Hepatocyte (in vitro differentiated cells): ENCODE measurements at regions not wholly inside any gene's neighbourhood (a gene's known extent, or its start where the extent isn't known, plus 50 kb on each side); places are given as distances from the start of the nearest gene placed in this dataset.

Experiments
- DNase-seq: peaks from one replicate; pipeline ENCODE4 v3.0.0-alpha.2; 2016; ENCODE audit warnings: low spot score
- H2AFZ ChIP-seq: fragments of 200-600 bp; sonication (generic); 2 replicates; pipeline ENCODE4 v1.6.0; 2016; ENCODE audit warnings: antibody characterized with exemption, mild to moderate bottlenecking
- H3K27ac ChIP-seq: fragments of 200-600 bp; sonication (generic); 2 replicates; pipeline ENCODE4 v1.5.1; 2016; ENCODE audit warnings: mild to moderate bottlenecking
- H3K27me3 ChIP-seq: fragments of 200-600 bp; sonication (generic); 2 replicates; pipeline ENCODE4 v1.6.1; 2016
- H3K36me3 ChIP-seq: fragments of 200-600 bp; sonication (generic); replicated peaks from 2 replicates; pipeline ENCODE4 v1.5.1; 2016; ENCODE audit warnings: low read depth; ENCODE audit not compliant: insufficient read depth
- H3K4me1 ChIP-seq: fragments of 200-600 bp; sonication (generic); 2 replicates; pipeline ENCODE4 v1.5.1; 2016; ENCODE audit warnings: mild to moderate bottlenecking, moderate library complexity; ENCODE audit not compliant: insufficient read depth
- H3K4me2 ChIP-seq: fragments of 200-600 bp; sonication (generic); 2 replicates; pipeline ENCODE4 v1.6.0; 2016
- H3K4me3 ChIP-seq: fragments of 200-600 bp; sonication (generic); 2 replicates; pipeline ENCODE4 v1.5.1; 2016; ENCODE audit warnings: mild to moderate bottlenecking
- H3K79me2 ChIP-seq: fragments of 200-600 bp; sonication (generic); 2 replicates; pipeline ENCODE4 v1.6.0; 2017; ENCODE audit warnings: mild to moderate bottlenecking
- H3K9me2 ChIP-seq: fragments of 200-600 bp; sonication (generic); replicated peaks from 2 replicates; pipeline ENCODE4 v1.6.0; 2017; ENCODE audit warnings: mild to moderate bottlenecking; ENCODE audit not compliant: insufficient read depth
- H3K9me3 ChIP-seq: fragments of 200-600 bp; sonication (generic); 2 replicates; pipeline ENCODE4 v1.5.1; 2016; ENCODE audit warnings: low read depth, mild to moderate bottlenecking
- H4K20me1 ChIP-seq: fragments of 200-600 bp; sonication (generic); 2 replicates; pipeline ENCODE4 v1.6.0; 2016; ENCODE audit warnings: mild to moderate bottlenecking; ENCODE audit not compliant: insufficient read depth, poor library complexity, severe bottlenecking
- EZH2 ChIP-seq: fragments of 200-600 bp; sonication (generic); IDR thresholded peaks from 2 replicates; pipeline ENCODE4 v1.6.1; 2016; ENCODE audit warnings: antibody characterized with exemption, mild to moderate bottlenecking, borderline replicate concordance
- EZH2phosphoT487 ChIP-seq: fragments of 200-600 bp; sonication (generic); IDR thresholded peaks from one replicate; pipeline ENCODE4 v1.6.1; 2018; ENCODE audit warnings: antibody characterized with exemption, mild to moderate bottlenecking, low read depth, moderate library complexity; ENCODE audit not compliant: unreplicated experiment, severe bottlenecking
- WGBS: methylation state at CpG from one replicate; pipeline ENCODE4 v1.1.6; 2016; ENCODE audit warnings: low lambda C conversion rate; ENCODE audit errors: missing lambda C conversion rate; 5-methylcytosine and 5-hydroxymethylcytosine counted together
- TF ChIP-seq, protein P1 (sequence below): fragments of 200-600 bp; sonication (generic); IDR thresholded peaks from 2 replicates; pipeline ENCODE4 v1.5.1; 2016; ENCODE audit warnings: antibody characterized with exemption, mild to moderate bottlenecking; ENCODE audit not compliant: poor library complexity

DNA sequence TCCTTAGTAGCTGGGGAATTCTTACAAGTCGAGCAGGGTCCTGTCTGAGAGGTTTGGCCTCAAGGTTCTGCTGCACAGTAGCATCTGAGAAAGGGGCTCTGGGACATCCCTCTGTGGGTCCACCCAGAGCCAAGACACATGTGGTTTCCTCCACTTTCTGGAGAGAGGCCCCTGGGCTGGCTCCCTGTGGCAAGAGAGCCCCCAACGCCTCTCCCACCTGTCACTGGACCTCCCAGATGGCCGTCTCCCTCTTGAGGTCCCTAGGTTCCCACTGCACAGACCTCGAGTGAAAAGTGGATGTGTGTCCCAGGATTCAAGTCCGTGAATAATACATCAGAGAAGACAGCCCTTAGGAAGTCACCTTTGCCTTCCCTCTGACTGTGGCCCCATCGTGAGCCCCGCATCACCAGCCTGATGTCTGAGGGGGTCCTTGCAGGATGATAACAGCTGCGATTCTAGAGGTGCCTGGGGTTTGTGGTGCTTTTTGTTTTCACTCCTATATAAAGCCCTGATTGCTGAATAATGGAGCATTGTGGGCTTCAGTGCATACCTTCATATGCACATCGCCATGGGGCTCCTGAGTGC, 319.0 kb downstream of the GLRX3 start:
- H3K9me2 ChIP-seq: no peaks in the 10 kb centered on the region
- no peaks in the 10 kb centered on the region for H3K4me1 ChIP-seq
- no peaks in the 10 kb centered on the region for H3K36me3 ChIP-seq
- TF ChIP-seq EZH2: no peak
- TF ChIP-seq, protein P1, sequence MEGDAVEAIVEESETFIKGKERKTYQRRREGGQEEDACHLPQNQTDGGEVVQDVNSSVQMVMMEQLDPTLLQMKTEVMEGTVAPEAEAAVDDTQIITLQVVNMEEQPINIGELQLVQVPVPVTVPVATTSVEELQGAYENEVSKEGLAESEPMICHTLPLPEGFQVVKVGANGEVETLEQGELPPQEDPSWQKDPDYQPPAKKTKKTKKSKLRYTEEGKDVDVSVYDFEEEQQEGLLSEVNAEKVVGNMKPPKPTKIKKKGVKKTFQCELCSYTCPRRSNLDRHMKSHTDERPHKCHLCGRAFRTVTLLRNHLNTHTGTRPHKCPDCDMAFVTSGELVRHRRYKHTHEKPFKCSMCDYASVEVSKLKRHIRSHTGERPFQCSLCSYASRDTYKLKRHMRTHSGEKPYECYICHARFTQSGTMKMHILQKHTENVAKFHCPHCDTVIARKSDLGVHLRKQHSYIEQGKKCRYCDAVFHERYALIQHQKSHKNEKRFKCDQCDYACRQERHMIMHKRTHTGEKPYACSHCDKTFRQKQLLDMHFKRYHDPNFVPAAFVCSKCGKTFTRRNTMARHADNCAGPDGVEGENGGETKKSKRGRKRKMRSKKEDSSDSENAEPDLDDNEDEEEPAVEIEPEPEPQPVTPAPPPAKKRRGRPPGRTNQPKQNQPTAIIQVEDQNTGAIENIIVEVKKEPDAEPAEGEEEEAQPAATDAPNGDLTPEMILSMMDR: no peak
- no peak for TF ChIP-seq EZH2phosphoT487
- H3K4me2 ChIP-seq: no peak overlapping the region
- 87% methylated on average over 9 of the region's 9 CpGs for WGBS
- no peak overlapping the region for H2AFZ ChIP-seq
- H4K20me1 ChIP-seq: no peaks in the 10 kb centered on the region
- no peaks in the 10 kb centered on the region for H3K9me3 ChIP-seq
- H3K27ac ChIP-seq: no peak overlapping the region
- H3K4me3 ChIP-seq: no peak overlapping the region
- DNase-seq: no peak
- H3K79me2 ChIP-seq: no peaks in the 10 kb centered on the region
- no peaks in the 10 kb centered on the region for H3K27me3 ChIP-seq

DNA sequence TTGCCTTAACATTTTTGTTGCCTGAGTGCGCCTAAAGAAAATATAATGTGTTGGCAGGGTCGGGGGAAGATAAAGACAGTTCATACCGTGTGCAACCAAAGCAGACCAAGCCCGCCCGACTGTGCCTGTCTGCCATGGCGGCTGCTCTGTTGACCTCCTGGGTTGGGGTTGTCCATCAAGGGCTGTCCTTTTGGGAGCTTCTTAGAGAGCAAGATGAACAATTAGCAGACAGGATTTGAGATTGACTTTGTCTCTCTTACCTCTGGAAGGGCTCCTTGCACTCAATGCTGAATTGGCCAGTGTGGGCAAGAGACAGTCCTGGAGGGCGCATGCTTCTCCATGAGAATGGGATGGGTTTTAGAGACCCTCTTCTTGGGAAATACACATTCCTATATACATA, 319.6 kb downstream of the GLRX3 start:
- Histone ChIP-seq H3K9me3 (no peaks in the 10 kb centered on the region), H2AFZ (no peak overlapping the region), H3K9me2 (no peaks in the 10 kb centered on the region), H3K79me2 (no peaks in the 10 kb centered on the region), H3K36me3 (no peaks in the 10 kb centered on the region), H3K27ac (no peak overlapping the region), H4K20me1 (no peaks in the 10 kb centered on the region), H3K4me3 (no peak overlapping the region), H3K27me3 (no peaks in the 10 kb centered on the region), H3K4me1 (no peaks in the 10 kb centered on the region), H3K4me2 (no peak overlapping the region)
- TF ChIP-seq EZH2phosphoT487 (no peak), EZH2 (no peak)
- TF ChIP-seq, protein P1: no peak
- 94% methylated on average over 7 of the region's 7 CpGs for WGBS
- DNase-seq: no peak

DNA sequence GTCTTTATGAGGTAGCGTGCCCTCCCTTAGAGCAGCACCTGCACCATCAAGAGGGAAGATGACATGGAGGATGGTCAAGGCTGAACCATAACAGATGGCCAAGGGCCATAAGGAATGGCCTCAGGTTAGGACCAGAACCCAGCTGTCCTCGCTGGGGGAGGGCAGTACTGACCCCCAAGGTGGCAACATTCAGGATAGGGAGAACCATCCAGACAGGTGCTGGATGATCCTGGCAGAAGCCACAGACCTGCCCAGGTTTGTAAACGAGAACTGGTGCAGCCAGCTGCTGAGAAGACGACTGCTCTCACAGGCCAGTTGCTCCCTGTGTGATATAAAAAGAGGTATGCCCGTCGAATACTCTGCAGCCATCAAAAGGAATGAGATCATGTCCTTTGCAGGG, 320.4 kb downstream of the GLRX3 start:
- H3K36me3 ChIP-seq: no peaks in the 10 kb centered on the region
- H3K4me2 ChIP-seq: no peak overlapping the region
- DNase-seq: no peak
- no peaks in the 10 kb centered on the region for H4K20me1 ChIP-seq
- H3K4me3 ChIP-seq: no peak overlapping the region
- WGBS: 85% methylated on average over 6 of the region's 6 CpGs
- TF ChIP-seq EZH2 (no peak), EZH2phosphoT487 (no peak)
- TF ChIP-seq, protein P1: no peak
- no peaks in the 10 kb centered on the region for H3K9me3 ChIP-seq
- no peak overlapping the region for H2AFZ ChIP-seq
- no peaks in the 10 kb centered on the region for H3K4me1 ChIP-seq
- no peaks in the 10 kb centered on the region for H3K9me2 ChIP-seq
- H3K79me2 ChIP-seq: no peaks in the 10 kb centered on the region
- no peak overlapping the region for H3K27ac ChIP-seq
- H3K27me3 ChIP-seq: no peaks in the 10 kb centered on the region
